Body of pancreas (tissue), 4 donors: ENCODE measurements at regions not wholly inside any gene's neighbourhood (a gene's known extent, or its start where the extent isn't known, plus 50 kb on each side); places are given as distances from the start of the nearest gene placed in this dataset.

Experiments used
- POLR2A ChIP-seq, 3 donors: fragments of 450-650 bp; IDR thresholded peaks; one replicate each; pipeline ENCODE4 v1.6.1; 2016; ENCODE audit warnings: antibody characterized with exemption in 3 of 3, mild to moderate bottlenecking in 2 of 3
- TF ChIP-seq, protein P1 (sequence below), 7 experiments: fragments of 450-650 bp in 4 of 7; fragments of 200-600 bp in 3 of 7; sonication (generic) in 3 of 7; IDR thresholded peaks; one replicate each; pipeline ENCODE4 v1.5.1; 2016 to 2019; ENCODE audit warnings: antibody characterized with exemption in 7 of 7

DNA sequence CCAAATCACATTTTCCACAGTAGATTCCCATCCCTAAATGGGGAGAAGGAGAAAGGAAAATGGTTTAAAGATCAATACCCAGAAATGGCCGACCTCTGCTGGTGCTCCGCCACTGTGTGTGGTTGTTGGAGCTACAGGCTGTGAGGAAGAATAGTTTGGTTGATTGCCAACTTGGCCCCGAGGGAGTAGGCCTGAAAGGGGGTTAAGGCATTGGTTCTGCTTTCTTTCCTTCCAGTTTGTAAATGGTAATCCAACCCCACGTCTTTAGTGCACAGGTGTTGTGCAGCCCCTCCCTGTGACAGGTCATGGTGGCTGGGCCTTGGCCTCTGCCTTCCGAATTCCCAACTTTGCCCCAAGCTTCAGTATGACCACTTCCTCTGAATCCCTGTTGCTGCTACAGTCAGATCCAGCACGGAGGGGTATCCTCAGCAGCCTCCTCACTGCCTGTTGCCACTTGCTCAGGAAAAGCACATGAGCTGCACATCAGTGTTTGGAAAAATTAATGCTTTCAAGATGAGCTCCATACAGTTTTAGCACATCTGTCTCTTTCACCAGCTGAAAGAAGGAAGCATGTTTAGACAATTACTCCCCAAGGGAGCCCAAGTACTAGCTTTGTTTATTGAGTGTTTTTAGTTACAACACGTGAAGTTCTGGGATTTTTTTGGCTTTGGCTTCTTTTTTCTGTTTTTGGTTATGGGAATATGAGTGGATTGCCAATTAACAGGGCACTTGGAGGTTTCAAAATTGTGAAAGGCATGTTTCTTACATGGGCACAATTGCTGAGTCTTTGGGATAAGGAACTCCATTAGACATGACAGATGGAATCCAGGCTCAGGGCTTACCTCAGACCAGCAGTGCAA lies 92.3 kb upstream of the ROPN1 start:
- TF ChIP-seq, protein P1, sequence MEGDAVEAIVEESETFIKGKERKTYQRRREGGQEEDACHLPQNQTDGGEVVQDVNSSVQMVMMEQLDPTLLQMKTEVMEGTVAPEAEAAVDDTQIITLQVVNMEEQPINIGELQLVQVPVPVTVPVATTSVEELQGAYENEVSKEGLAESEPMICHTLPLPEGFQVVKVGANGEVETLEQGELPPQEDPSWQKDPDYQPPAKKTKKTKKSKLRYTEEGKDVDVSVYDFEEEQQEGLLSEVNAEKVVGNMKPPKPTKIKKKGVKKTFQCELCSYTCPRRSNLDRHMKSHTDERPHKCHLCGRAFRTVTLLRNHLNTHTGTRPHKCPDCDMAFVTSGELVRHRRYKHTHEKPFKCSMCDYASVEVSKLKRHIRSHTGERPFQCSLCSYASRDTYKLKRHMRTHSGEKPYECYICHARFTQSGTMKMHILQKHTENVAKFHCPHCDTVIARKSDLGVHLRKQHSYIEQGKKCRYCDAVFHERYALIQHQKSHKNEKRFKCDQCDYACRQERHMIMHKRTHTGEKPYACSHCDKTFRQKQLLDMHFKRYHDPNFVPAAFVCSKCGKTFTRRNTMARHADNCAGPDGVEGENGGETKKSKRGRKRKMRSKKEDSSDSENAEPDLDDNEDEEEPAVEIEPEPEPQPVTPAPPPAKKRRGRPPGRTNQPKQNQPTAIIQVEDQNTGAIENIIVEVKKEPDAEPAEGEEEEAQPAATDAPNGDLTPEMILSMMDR (IDR thresholded peaks at IDR 0.05): no peak
- no peak for TF ChIP-seq POLR2A (IDR thresholded peaks at IDR 0.05)
